ENCODE measurements at regions not wholly inside any gene's neighbourhood (a gene's known extent, or its start where the extent isn't known, plus 50 kb on each side); places are given as distances from the start of the nearest gene placed in this dataset.
"Not testable (repeated sequence)": the region's sequence is repeated elsewhere in the genome, so short reads cannot be mapped to it uniquely, and the experiment has no call there.

DNA sequence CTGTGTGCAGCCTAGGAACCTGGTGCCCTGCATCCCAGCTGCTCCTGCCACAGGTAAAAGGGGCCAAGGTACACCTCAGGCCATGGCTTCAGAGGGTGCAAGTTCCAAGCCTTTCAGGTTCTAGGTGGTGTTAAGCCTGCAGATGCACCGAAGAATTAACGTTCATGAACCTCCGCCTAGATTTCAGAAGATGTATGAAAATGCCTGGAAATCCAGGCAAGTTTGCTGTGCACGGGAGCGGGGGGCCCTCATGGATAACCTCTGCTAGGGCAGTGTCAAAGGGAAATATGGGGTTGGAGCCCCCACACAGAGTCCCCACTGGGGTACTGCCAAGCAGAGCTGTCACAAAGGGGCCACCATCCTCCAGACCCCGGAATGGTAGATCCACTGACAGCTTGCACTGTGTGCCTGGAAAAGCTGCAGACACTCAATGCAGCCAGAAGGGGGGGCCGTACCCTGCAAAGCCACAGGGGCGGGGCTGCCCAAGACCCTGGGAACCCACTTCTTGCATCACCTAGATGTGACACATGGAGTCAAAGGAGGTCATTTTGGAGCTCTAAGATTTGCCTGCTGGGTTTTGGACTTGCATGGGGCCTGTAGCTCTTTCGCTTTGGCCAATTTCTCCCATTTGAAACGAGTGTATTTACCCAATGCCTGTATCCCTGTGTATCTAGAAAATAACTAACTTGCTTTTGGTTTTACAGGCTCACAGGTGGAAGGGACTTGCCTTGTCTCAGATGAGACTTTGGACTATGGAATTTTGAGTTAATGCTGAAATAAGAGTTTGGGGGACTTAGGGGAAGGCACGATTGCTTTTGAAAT is 145.2 kb upstream of the C1QTNF3 start:
- not testable (repeated sequence) for DNase-seq (ENCODE audit: low read depth in 3 of 3, low spot score in 1 of 3)

GRCh38 chr5:34189246-34189645 is 146.2 kb upstream of the C1QTNF3 start:
- not testable (repeated sequence) for DNase-seq (ENCODE audit: low read depth in 3 of 3, low spot score in 1 of 3)

GRCh38 chr5:34189752-34190411 is 146.9 kb upstream of the C1QTNF3 start:
- DNase-seq (ENCODE audit: low read depth in 3 of 3, low spot score in 1 of 3) = not testable (repeated sequence)

DNA sequence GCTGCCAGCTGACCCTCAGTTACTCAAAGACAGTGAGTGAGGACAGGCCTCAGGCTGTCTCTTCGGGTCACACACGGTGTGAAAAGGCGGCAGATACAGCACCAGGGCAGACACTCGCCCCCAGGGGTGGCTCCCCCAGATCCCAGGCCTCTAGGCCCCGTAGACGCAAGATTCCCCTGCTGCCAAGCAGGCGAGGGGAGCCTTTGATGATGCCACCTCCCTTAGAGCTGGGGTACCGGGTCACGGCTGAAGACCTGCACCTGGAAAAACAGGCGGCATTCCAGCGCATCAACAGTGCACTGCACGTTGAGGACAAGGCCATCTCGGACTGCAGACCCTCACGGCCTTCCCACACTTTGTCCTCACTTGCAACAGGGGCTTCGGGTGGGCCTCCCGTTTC is 147.5 kb upstream of the C1QTNF3 start:
- DNase-seq (ENCODE audit: low read depth in 3 of 3, low spot score in 1 of 3) = not testable (repeated sequence)

DNA sequence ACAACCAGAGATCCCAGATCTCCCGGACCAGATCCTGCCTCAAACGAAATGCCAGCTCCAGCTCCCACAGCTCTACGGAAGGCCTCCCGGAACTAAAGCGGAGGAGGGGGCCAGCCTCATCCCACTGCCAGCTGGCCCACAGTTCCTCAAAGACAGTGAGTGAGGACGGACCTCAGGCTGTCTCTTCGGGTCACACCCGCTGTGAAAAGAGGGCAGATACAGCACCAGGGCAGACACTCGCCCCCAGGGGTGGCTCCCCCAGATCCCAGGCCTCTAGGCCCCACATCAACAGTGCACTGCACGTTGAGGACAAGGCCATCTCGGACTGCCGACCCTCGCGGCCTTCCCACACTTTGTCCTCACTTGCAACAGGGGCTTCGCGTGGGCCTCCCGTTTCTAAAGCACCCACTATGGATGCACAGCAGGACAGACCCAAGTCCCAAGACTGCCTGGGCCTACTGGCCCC is 148.3 kb upstream of the C1QTNF3 start:
- not testable (repeated sequence) for DNase-seq (ENCODE audit: low read depth in 3 of 3, low spot score in 1 of 3)

DNA sequence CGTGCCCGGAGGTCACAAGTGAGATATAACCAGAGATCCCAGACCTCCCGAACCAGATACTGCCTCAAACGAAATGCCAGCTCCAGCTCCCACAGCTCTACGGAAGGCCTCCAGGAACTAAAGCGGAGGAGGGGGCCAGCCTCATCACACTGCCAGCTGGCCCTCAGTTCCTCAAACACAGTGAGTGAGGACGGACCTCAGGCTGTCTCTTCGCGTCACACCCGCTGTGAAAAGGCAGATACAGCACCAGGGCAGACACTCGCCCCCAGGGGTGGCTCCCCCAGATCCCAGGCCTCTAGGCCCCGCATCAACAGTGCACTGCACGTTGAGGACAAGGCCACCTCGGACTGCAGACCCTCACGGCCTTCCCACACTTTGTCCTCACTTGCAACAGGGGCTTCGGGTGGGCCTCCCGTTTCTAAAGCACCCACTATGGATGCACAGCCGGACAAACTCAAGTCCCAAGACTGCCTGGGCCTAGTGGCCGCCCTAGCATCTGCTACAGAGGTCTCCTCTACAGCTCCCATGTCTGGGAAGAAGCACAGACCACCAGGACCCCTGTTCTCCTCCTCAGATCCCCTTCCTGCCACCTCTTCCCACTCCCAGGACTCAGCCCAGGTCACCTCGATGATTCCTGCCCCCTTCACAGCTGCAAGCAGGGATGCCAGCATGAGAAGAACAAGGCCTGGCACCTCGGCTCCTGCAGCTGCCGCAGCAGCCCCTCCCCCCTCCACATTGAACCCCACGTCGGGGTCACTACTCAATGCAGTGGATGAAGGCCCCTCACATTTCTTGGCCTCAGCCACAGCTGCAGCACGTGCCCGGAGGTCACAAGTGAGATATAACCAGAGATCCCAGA is 149.3 kb upstream of the C1QTNF3 start:
- DNase-seq (ENCODE audit: low read depth in 3 of 3, low spot score in 1 of 3) = not testable (repeated sequence)

- not testable (repeated sequence) for DNase-seq (ENCODE audit: low read depth in 3 of 3, low spot score in 1 of 3)
Measured at GRCh38 chr5:34192923-34193262, 149.9 kb upstream of the C1QTNF3 start.

- not testable (repeated sequence) for DNase-seq (ENCODE audit: low read depth in 3 of 3, low spot score in 1 of 3)
Measured at GRCh38 chr5:34193297-34193696, 150.3 kb upstream of the C1QTNF3 start.

- DNase-seq (ENCODE audit: low read depth in 3 of 3, low spot score in 1 of 3) = not testable (repeated sequence)
Measured at GRCh38 chr5:34193804-34194203, 150.8 kb upstream of the C1QTNF3 start.

DNA sequence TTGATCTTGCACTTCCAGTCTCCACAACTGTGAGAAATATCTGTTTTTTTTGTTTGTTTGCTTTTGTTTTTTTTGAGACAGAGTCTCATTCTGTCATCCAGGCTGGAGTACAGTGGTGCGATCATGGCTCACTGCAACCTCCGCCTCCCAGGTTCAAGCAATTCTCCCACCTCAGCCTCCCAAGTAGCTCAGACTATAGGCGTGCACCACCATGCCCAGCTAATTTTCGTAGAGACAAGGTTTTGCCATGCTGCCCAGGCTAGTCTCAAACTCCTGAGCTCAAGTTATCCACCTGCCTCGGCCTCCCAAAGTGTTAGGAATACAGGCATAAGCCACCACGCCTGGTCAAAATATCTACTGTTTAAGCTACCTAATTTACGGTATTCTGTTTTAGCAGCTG is 153.1 kb upstream of the C1QTNF3 start:
- DNase-seq (ENCODE audit: low read depth in 3 of 3, low spot score in 1 of 3) = not testable (repeated sequence)

DNA sequence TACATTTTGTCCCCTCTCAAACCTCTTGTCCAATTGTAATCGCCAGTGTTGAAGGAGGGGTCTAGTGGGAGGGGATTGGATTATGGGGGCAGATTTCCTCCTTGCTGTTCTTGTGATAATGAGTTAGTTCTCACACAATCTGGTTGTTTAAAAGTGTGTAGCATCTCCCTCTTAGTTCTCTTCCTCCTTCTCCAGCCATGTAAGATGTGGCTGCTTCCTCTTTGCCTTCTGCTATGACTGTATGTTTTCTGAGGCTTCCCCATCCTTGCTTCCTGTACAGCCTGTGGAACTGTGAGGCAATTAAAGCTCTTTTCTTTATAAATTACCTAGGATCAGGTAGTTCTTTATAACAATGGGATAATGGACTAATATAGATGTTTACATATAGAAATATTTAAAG is 162.3 kb upstream of the C1QTNF3 start:
- not testable (repeated sequence) for DNase-seq (ENCODE audit: low read depth in 3 of 3, low spot score in 1 of 3)

DNA sequence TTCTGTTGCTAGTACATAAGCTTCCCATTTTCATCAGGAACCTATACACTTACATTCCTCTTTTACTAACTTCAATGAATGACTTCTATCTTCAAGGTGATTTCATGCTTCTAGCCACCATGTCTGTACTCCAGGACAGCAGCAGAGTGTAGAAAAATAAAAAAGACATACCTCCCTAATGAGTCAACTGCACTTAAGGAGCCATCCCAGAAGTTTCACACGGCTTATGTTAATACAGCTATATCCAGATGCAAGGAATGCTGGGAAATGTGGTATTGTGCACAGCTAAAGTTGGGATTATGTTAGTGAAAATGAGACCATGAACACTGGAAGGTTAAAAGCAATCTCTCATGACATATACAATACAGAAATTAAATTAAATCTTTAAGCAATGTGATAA is 174.4 kb upstream of the C1QTNF3 start:
- not testable (repeated sequence) for DNase-seq (ENCODE audit: low read depth in 3 of 3, low spot score in 1 of 3)

- not testable (repeated sequence) for DNase-seq (ENCODE audit: low read depth in 3 of 3, low spot score in 1 of 3)
Measured at GRCh38 chr5:34221329-34222073, 178.5 kb upstream of the C1QTNF3 start.

DNA sequence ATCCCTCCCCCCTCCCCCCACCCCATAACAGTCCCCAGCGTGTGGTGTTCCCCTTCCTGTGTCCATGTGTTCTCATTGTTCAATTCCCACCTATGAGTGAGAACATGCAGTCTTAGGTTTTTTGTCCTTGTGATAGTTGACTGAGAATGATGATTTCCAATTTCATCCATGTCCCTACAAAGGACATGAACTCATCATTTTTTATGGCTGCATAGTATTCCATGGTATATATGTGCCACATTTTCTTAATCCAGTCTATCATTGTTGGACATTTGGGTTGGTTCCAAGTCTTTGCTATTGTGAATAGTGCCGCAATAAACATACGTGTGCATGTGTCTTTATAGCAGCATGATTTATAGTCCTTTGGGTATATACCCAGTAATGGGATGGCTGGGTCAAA is 180.1 kb upstream of the C1QTNF3 start:
- not testable (repeated sequence) for DNase-seq (ENCODE audit: low read depth in 3 of 3, low spot score in 1 of 3)

DNA sequence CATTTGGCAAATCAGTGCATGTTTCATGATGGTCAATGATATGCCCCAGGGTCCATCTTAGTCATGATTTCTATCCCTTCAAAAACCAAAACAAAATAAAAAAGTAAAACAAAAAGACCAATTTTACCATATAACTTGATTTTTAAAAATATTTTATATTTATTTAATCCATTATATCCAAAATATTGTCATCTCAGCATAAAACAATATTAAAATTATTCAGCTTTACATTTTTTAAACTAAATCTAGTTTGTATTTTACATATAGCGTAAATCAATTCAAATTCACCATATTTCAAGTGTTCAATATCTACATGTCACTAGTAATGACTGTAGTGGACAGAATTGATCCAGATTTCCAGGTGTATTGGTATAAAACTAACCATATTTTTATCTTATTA is 187.4 kb upstream of the C1QTNF3 start:
- not testable (repeated sequence) for DNase-seq (ENCODE audit: low read depth in 3 of 3, low spot score in 1 of 3)

DNA sequence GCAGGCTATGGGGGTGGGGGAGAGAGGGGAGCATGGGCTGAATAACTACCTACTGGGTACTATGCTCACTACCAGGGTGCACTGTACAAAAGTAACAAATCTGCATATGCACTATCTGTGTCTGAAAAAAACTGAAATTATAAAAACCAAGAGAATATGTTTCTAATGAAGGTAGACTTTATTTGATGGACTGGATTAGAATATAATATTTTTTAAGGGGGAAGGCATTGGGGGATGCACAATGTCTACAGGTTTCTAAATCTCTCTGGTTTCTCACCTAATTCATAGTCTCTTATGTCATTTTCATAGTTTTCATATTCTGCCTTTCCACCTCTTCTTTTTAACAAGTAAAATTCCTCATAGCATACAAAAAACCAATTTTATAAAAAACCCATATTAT is 200.8 kb upstream of the C1QTNF3 start:
- not testable (repeated sequence) for DNase-seq (ENCODE audit: low read depth in 3 of 3, low spot score in 1 of 3)

GRCh38 chr5:34244281-34245031 is 201.4 kb upstream of the C1QTNF3 start:
- DNase-seq (ENCODE audit: low read depth in 3 of 3, low spot score in 1 of 3) = peak; percentile 35 to 60 (median 58)

DNA sequence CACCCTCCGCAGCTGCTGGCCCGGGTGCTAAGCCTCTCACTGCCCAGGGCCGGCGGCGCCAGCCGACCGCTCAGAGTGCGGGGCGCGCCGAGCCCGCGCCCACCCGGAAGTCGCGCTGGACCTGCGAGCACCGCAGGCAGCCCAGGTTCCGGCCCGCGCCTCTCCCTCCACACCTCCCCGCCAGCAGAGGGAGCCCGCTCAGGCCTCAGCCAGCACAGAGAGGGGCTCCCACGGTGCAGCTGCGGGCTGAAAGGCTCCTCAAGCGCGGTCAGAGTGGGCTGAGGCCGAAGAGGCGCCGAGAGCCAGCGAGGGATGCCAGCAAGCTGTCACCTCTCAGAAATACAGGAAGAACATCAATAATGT is 202.0 kb upstream of the C1QTNF3 start:
- peak in 1 of 3 donors; percentile 17 for DNase-seq (ENCODE audit: low read depth in 3 of 3, low spot score in 1 of 3)

- not testable (repeated sequence) for DNase-seq (ENCODE audit: low read depth in 3 of 3, low spot score in 1 of 3)
Measured at GRCh38 chr5:34245813-34246212, 202.8 kb upstream of the C1QTNF3 start.

DNA sequence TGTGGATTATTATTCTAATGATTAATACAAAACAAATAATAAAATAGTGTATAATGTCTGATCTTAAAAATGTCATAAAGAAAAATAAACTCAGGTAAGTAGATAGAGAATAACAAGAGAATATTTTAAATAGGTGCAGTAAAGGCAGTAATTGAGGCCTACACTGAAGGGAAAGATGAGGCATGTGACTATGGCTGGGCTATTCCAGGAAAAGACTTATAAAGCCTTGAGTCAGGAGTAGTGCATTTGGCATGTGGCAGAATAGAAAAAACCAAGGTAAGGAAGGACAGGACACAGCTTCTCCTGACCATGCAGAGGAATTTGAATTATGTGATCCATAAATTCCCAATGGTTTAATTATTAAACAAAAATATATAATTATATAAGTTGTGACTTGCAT is 215.6 kb upstream of the C1QTNF3 start:
- not testable (repeated sequence) for DNase-seq (ENCODE audit: low read depth in 3 of 3, low spot score in 1 of 3)
